Inflammatory macrophage treated with lipopolysaccharide for 4 hours (primary cell): ENCODE measurements at regions not wholly inside any gene's neighbourhood (a gene's known extent, or its start where the extent isn't known, plus 50 kb on each side); places are given as distances from the start of the nearest gene placed in this dataset.
A peak's percentile ranks its signal among the peaks of the same experiment; 100 is the strongest.
"Not testable (repeated sequence)": the region's sequence is repeated elsewhere in the genome, so short reads cannot be mapped to it uniquely, and the experiment has no call there.

ENCODE experiments used
- DNase-seq: peaks from one replicate; pipeline ENCODE4 v3.0.0-alpha.2; 2020

DNA sequence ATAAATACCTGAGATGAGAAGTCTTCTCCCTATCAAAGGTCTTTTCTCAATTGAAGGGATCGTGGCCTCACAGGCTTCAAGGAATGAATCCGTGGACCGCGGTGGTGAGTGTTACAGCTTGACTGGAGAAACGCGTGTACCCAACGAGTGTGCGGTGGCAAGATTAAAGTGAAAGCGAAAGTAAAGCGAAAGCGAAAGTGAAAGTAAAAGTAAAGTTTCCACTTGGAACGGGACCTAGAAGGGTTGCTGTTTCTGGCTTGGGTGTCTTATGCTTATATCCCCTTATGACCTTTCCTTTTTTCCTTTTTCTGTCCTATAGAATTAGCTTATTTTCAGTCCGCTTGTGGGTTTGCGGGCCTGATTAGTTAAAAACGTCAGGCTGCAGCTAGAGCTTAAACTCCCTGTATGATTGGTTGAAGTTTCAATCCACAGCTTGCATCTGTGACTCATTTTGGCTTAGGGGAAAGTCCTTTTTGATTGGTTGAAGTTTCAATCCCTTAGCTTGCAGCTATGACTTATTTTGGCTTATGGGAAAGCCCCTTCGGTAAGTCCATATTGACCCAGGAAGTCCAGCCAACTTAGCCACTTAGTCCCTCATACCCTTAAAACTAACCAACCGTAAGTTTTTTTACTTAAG lies 924.3 kb upstream of the CDH10 start:
- DNase-seq, result no peak

DNA sequence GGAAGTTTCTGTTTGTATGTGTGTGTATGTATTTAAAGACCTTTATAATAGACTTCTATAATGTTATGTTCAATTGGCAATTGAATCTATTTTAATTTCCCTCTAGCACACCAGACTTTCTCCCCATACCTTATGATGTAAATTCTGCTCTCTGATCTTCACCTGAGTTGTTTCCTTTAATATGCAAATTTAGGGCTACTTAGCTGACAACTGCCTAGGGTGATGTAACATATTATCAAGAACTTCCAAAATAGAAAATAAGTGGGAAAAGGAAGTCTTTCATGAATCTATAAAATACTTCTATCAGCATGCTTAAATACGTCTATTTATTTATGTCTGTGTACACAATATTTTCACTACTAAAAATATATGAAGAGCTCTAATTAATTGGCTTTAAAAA lies 923.5 kb upstream of the CDH10 start:
- no peak for DNase-seq

DNA sequence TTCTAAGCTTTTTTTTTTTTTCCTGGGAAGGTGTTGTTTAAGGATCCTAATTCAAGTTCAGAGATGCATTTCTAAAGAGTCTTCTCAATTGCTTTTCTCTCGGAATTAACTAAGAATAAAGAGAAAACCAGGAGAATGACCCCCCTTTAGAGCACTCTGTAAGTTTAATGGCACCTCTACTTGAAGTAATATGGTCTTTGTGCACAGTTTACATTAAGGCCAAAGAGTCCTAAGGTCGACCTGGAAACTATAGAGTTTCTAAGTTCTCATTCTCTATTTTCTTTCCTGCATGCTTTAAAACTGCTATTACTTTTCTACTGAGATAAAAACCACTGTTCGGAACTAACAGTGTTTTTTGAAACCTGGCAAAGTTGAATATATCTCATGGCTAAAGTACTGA lies 923.1 kb upstream of the CDH10 start:
- DNase-seq, result no peak

DNA sequence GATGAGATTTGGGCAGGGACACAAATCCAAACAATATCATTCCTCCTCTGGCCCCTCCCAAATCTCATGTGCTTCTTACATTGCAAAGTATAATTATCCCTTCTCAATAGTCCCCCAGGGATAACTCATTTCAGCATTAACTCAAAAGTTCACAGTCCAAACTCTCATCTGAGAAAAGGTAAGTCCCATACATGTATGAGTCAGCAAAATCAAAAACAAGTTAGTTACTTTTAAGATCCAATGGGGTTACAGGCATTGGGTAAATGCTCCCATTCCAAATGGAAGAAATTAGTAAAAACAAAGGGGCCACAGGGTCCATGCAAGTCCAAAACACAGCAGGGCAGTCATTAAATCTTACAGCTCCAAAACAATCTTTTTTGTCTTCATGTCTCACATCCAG lies 917.9 kb upstream of the CDH10 start:
- no peak for DNase-seq

DNA sequence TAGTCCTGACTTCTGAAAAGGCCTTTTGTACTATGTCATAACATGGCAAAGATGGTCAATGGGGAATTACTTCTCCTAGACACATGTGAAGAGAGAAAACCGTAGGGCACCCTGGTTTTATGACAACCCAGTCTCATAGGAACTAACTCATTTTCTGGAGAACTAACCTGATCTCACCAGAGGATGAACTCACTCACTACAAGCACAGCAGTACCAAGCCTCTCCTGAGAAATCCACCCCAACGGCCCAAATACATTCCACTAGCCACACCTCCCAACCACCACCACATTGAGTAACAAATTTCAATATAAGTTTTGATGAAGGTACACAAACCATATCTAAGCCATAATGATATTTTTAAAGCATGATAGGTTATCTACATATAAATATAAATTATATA lies 909.3 kb upstream of the CDH10 start:
- DNase-seq, result no peak

DNA sequence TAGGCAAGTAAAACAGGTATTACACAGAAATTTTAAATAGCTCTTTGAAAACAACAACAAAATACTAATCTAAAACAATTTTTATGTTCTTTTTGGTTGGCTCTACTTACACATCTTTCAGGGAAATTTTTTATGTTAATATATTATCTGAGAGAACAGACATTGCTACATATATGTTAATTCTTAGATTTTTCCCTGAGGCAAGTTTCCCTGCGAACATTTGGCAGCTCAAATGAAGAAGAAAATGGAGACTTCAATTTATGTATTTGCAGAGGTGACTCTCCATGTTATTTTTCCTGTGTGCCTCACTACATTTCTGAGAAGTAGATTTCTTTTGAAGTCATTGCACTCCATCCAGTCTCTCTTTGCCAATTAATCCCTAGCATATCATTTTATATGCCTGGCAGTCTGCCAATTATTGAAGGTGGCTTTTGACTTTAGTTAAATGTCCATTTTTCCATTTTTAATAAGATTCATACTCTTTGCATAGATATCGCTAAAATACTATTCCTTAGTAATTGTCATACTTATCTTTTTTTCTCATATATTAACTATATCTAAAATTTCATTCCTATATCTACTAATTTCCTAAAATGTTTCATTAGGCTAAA lies 908.2 kb upstream of the CDH10 start:
- DNase-seq, result no peak

DNA sequence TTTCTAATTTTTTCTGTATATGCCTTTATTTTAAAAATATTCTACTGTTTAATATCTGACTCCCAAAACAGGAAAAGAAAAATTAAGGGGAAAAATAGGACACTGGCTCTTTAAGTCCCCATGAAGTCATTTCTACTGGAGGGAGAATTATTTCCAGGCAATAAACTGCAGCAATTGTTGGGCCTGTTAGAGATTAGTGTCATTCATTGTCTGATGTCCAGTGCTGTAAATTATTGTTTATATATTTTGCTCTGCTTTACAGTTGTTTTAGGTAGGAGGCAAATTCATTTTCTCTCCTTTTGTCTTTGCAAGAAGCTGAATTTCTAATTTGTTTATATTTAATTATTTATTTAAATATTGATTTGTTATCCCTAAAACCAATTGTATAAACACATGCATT lies 906.0 kb upstream of the CDH10 start:
- no peak for DNase-seq

DNA sequence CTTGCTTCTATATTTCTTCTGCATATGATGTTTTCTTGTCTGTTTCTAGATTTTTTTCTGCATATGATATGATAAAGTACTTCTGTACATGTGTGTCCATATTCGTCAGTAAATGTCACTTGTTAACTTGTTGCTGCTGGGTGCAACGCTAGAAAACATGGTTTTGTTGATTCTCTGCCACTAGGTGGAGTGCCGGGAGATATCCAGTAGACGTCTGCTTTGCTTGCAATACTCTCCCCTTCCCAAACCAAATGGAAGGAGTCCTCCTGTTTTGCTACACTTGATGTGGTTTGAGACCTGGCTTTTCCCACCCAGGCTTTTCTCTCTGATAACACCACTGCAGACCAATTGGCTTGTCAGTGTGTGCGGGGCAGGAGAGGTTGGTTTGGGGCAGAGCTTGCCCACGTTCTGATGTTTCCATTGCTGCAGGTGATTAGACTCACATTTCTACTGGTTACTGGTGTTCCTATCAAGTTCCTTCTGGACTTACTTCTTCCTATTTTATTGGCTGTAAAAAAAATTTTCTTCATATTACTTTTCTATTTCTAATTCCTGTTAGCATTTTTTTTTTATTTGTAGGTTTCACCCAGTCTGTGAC lies 900.0 kb upstream of the CDH10 start:
- DNase-seq, result peak; percentile 9

DNA sequence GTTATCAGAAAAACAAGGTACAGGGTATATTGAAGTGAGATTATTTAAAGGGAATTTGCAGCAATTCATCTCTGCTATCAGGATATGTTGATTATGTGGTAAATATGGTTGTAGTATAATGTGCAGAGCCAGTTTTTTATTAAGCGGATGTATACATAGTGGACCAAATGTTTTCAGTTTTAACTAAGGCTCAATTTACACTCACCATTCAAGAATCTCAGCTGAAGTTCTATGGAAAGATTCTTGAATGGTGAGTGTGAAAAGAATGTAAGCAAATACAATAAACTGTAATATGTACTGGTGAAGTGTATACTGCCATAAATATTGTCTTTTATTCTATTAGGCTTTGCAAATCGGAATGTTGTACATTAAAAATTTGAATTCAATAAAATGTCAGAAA lies 895.9 kb upstream of the CDH10 start:
- DNase-seq, result no peak

DNA sequence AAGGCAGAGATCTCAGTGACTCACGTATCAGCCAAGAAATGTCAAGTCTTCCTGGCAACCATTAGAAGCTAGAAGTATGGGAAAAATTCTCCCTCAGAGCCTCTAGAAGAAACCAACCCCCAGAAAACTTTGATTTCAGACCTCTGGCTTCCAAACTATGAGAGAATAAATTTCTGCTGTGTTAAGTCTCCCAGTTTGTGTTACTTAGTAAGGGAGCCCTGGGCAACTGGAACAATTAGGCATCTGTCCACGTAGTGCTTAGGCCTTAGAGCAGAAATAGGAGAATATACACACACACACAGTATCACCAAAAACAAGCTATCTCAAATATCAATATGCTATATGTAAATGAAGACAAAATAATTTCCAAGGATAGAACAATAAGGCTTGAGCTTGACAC lies 894.8 kb upstream of the CDH10 start:
- no peak for DNase-seq

DNA sequence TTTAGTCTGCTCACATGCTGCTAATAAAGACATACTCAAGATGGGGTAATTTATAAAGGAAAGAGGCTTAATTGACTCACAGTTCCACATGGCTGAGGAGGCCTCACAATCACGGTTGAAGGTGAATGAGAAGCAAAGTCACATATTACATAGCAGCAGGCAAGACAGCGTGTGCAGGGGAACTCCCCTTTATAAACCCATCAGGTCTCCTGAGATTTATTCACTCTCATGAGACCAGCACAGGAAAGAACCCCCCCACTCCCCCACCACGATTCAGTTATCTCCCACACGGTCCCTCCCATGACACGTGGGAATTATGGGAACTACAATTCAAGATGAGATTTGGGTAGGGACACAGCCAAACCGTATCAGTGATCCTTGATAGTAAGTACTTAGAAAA lies 891.7 kb upstream of the CDH10 start:
- DNase-seq, result not testable (repeated sequence)

DNA sequence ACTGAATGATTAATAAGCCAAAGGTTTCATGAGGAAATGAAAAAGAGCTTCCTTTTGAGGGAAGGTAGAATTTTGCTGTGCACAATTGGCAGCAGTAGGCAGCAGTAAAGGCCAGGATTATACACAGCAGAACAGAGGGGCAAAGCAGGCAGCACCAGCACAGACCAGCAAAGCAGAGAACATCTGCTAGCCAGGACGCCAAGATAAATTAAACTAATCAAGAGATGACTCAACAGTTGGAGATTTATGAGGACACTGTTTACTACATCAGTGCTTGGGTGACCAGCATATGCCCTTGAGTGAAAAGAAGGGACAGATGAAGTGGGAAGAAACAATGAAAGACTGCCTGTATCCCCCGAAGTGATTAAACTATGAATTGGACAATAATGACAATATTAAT lies 871.4 kb upstream of the CDH10 start:
- no peak for DNase-seq

DNA sequence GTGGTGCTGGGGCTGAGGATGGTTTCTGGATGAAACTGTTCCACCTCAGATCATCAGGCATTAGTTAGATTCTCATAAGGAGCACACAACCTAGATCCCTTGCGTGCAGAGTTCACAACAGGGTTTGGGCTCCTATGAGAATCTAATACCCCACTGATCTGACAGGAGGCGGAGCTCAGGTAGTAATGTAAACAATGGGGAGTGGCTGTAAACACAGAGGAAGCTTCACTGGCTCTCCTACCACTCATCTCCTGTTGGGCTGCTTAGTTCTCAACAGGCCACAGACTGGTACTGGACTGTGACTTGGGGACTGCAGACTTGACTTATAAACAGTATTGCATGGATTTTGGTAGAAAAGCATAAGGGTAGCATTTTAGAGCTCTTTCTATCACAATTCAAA lies 870.7 kb upstream of the CDH10 start:
- no peak for DNase-seq

DNA sequence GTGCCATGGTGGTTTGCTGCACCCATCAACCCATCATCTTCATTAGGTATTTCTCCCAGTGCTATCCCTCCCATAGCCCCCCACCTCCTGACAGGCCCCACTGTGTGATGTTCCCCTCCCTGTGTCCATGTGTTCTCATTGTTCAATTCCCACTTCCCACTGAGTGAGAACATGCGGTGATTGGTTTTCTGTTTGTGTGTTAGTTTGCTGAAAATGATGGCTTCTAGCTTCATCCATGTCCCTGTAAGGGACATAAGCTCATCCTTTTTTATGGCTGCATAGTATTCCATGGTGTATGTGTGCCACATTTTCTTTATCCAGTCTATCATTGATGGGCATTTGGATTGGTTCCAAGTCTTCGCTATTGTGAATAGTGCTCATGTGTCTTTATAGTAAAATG lies 865.9 kb upstream of the CDH10 start:
- not testable (repeated sequence) for DNase-seq

DNA sequence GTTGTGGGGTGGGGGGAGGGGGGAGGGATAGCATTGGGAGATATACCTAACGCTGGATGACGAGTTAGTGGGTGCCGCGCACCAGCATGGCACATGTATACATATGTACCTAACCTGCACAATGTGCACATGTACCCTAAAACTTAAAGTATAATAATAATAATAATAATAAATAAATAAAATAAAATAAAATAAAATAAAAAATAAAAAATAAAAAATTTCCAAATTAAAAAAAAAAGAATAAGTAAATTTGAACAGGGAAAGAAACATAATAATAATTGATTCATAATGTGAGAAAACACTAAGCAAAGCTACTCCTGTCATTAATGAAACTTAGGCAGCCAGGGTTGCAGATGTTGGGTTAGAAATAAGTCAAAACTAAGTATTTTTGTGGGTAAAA lies 863.2 kb upstream of the CDH10 start:
- DNase-seq, result not testable (repeated sequence)

DNA sequence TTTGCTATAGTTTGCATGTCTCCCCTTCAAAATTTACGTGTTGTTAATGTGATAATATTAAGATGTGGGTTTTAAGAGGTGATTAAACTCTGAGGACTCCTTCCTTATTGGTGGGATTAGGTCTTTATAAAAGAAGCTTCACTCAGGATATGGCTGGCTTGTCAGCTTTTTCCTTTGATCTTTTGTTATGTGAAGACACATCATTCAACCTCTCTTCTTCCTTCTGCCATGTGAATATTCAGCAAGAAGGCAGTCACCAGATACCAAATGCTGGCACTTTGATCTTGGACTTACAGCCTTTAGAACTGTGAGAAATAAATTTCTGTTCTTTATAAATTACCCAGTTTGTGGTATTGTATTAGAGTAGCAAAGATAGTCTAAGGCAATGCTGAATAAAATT lies 855.9 kb upstream of the CDH10 start:
- no peak for DNase-seq

DNA sequence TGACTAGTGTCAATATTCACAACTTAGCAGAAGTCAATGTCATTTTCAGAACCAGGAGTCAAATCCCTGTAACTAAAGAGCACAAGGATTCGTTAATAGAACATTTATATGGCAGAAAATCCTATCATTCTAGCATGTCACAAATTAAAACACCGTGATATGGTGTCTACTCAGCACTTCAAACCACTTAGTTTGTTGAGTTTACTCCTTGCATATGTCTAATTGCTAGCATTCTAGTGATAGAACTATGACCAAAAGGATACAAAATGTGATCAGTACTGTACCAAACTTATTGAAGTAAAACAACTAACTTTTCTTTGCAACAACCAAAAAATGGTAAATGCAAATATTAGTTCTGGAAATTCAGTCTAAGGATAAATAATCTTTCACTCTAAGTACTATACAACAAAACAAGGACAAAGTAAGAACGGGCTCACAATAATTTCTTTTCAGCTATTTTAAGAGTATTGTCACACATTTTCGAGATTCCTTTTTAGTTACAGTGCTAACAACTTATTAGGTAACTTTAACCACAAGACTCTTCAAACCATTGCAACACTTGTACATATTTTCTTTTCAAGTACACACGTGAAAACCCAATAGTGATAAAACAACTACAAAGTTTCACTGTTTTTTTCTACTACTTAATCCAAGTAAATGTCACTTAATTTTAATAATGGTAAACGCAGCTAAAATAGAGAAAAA lies 845.2 kb upstream of the CDH10 start:
- no peak for DNase-seq

DNA sequence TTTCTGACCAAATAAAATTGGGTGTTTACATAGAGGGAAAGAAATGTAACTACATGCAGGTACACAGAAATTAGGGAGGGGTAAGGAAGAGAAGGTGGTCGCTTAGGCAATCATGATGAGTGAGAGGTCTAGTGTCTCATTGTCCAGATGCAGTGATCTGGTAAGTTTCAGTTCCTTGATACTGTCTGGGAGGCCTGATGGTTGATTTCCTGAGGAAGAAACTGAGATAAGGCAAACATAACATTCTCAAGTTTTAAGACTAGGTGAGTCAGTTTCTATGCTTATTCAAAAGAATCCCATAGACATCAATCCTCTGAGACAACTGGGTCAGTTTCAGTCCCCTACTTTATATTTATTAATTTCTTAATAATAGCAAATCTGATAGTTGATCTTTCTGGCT lies 843.3 kb upstream of the CDH10 start:
- no peak for DNase-seq

DNA sequence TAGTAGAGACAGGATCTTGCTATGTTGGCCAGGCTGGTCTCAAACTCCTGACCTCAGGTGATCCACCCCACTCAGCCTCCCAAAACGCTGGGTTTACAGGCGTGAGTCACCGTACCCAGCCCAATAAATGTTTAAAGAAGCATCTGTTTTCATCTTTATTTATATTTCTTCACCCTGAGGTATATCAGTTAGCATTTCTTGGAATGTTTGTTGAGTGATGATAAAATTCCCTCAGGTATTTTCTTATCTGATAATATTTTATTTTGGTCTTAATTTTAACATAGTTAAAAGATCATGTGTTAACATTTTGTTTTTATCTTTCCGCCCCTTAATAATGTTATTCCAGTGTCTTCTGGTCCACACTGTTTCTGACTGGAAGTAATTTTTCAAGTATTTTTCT lies 839.6 kb upstream of the CDH10 start:
- no peak for DNase-seq

DNA sequence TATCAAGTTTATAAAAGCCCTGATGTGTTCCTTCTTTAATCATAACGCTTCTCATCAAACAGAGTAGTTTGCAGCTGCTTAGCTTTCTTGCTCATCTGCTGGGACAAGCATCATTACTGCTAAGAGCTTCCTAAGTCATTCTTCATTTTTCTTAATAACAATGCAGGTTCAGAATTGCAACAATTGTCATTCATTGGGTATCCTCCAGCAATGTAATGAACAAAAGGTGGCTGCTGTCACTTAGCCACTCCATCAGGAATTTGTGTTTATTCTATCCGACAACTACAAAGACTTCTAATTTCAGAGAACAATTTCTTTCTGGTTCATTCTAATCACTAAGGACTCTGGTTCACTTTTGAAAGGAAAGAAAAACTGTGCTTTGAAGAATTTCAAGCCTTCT lies 836.7 kb upstream of the CDH10 start:
- no peak for DNase-seq

DNA sequence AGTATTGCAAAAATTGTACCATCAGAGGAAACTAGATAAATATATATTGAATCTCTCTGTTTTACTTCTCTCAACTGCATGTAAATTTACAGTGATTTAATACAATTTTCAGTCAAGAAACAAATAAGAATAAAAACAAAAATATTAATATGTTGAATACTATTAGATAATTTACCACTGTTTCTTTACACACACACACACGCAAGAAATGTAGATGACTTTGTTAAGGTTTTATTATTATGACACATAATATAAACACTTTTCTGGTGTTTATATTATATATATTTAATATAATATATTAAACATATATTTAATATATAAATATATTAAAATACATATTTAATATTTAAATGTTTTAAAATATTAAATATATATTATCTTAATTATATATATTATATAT lies 814.3 kb upstream of the CDH10 start:
- DNase-seq, result no peak

DNA sequence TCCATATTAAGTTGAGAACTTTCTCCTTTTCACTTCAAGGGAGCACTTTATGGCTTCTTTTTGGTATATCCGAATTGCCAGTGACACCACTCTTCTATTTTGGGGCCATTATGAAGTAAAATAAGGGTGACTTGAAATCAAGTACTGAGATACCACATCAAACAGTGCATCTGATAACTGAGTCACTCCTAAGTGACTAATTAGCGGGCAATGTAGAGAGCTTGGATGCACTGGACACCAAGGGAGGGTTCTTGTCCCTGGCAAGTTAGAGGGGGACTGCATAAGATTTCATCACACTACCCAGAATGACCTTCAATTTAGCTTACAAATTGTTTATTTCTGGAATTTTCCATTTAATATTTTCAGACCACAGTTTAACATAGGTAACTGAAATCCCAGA lies 813.9 kb upstream of the CDH10 start:
- no peak for DNase-seq

DNA sequence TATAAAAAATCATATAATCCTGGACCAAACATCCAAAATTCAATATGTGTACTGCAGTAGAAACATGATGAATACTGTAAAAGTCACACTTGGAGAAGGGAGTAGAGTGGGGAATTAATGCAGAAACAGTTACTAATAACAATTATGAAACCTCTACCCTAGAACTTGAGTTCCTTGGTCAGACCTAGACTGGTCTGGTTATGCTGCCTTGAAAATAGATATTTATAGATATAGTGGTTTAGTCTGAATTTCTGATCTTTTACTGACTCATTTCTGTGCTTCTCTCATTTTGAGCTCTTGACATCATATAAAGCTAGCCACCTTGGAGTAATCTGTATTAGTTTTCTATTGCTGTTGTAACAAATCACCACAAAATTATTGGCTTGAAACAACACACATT lies 808.7 kb upstream of the CDH10 start:
- no peak for DNase-seq

DNA sequence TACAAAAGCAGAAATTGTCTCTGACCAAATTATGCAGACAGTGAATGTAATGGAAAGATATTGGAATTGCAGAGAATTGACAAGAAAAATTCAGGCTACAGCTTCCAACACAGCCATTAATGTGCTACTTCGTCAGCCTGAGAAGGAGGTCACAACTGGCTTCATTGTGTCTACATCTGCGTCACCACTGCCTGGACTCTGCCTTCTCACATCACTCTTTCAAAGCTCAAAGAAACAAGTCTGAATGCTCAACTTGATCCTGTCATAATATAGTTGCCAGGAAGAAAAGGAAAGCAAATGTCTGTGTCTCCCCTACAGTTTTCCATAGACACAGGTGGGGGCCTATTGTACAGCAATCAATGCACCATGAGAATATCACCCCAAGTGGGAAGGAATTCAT lies 806.5 kb upstream of the CDH10 start:
- no peak for DNase-seq
